Activated T-cell treated with anti-CD3 and anti-CD28 coated beads, Interleukin-2, amount 50 U/mL, for 48 hours (primary cell): ENCODE measurements at regions not wholly inside any gene's neighbourhood (a gene's known extent, or its start where the extent isn't known, plus 50 kb on each side); places are given as distances from the start of the nearest gene placed in this dataset.

Source experiments
- DNase-seq, 2 experiments: peaks; one replicate each; pipeline ENCODE4 v3.0.0-alpha.2; 2020

DNA sequence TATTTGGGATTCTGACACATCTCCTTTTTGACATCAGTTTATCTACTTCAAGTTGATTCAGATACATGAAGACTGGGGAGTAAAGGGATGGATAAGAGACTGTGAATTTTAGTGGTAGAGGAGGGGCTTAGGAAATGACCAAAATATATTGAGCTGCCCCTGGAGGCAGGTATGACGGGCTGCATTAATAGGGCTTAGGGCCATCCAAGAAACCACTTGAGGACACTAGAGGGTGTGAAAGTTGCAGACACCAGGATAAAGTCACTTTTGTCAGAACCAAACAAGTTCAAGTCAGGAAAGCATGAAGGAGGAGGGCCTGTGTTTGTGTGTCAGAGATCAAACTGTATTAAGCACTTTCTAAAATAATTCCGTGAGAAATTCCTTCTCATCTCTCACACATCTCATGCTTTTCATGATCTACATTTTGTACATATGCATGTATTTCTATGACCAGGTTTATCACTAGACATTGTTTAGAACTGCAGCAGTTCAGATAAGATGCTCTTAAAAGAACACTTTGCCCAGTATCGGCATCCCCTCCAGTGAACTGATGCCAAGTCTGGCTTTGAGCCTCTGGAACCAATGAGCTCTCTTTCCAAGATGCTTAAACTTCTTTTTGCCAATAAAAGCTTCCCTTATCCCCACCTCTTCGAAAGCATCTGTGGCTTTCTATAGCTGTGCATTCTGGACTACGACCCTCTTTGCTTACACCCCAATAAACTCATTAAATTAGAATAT, 136.9 kb downstream of the SLC38A1 start:
- no peak for DNase-seq

GRCh38 chr12:46127656-46128055, 137.3 kb upstream of the SCAF11 start:
- no peak for DNase-seq

- no peak for DNase-seq
Measured at GRCh38 chr12:46126050-46126727, 135.8 kb upstream of the SCAF11 start.

- peak; percentile 46 to 47 for DNase-seq
Measured at GRCh38 chr12:46124848-46125619, 134.7 kb upstream of the SCAF11 start.

GRCh38 chr12:46124132-46124847, 133.9 kb upstream of the SCAF11 start:
- DNase-seq: no peak

DNA sequence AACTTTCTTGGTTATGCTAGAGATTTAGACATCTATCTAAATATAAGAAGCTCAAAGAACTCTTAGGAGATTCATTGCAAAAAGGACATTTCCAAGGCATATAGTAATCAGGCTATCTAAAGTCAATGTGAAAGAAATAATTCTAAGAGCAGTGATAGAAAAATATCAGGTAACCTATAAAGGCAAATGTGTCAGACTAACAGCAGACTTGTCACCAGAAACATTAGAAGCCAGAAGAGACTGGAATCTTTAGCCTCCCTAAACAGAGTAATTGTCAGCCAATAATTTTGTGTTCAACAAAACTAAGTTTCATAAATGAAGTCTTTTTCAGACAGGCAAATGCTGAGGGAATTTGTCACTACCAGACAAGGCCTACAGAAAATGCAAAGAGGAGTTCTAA, 122.0 kb upstream of the SCAF11 start:
- DNase-seq: no peak

GRCh38 chr12:46111715-46112114, 121.3 kb upstream of the SCAF11 start:
- DNase-seq: no peak

- DNase-seq: no peak
Measured at GRCh38 chr12:46110928-46111699, 120.7 kb upstream of the SCAF11 start.

- no peak for DNase-seq
Measured at GRCh38 chr12:46110223-46110611, 119.8 kb upstream of the SCAF11 start.

DNA sequence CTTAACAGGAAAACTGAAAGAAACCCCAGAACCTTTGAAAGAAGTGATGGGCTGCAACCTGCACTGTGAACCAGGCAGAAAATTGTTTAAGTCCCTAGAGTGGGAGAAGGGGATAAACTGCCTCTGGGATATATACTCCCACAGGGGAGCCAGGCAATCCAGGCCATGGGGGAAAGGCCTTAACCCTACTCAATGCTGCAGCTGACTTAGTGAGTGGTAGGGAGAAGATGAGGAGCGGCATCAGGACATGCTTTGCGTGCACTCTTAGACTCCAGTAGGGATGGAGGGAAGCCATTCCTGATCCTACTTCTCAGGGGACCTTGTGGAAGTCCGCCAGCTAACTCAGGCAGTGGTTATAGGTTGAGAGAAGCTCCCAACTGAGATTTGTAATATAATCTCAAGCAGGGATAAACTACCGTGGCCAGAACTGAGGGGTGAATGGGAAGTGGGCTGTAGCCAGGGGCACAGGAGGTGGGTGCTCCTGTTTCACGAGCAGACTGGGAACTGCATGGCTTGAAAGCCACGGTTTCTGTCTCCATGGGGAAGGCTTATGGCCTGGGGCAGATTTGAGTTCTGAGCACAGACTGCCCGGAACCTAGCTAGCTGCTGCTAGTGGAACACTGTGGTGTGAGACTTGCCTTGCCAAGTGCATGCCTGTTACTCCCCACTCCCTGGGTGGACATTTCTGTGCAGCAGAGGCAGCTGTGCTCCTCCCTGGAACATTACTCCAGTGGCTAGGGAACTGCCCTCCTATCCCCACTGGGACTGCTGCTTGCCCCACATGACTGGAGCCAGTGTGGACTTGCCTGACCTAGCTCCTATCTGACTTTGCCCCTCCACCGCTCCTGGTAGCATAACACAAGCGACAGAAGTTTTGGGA, 119.2 kb upstream of the SCAF11 start:
- no peak for DNase-seq

DNA sequence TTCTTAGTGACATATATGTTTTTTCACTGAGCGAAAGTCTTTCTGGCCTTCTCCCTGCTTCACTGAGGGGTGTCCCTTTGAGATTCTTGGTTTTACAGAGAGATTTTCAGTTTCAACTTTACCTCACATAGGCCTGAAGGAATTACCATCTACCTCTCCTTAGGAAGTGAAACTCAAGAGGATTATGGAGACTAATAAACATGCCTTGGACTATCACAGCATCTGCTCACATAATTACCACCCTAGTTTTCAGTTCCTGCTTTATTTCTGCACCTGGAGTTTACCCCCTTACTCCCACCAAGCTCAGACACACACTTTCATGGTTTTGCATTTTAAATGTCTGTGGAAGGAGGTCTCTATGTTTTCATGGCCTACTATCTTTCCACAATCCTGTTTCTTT, 118.3 kb upstream of the SCAF11 start:
- DNase-seq: no peak

- no peak for DNase-seq
Measured at GRCh38 chr12:46107591-46107990, 117.2 kb upstream of the SCAF11 start.

GRCh38 chr12:46105735-46106134, 115.4 kb upstream of the SCAF11 start:
- no peak for DNase-seq

DNA sequence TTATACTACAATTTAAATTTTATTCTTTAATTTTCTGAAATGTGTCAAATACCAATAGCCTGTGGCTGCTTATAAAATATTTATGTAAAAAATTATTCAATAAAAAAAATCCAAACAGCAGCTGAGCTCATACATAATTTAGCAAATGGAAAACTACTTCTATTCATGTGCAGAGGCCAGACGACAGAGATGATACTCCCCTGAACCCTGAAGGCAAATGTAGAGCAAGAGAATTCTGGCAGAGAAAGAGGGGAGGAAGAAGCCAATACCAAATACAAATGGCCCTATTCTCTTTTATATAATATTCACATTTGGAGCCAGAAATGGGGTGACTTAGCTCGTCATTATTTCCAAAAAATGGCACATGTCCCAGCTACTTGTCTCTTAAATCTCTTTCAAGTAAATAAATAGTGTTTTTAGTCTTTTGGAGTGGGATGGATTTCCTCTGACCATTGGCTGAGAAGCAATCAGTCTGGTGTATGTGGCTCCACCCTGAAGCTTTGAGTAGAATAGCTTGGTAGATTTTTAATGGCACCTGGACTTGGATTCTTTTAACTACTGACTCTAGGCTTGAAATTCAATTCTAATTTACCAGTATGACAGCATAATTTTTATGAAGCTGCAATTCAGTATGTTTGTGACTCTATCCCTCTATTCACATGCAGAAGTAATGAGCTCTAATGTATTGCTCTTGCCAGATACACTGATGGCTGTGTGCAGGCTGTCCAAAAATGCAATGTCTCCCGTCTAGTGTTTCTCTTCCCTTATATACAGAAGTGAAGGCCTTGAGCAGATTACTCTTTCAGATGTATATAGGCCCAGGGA, 113.4 kb upstream of the SCAF11 start:
- DNase-seq: no peak

- no peak for DNase-seq
Measured at GRCh38 chr12:46101485-46101869, 111.1 kb upstream of the SCAF11 start.

- DNase-seq: no peak
Measured at GRCh38 chr12:46100551-46101484, 110.4 kb upstream of the SCAF11 start.

DNA sequence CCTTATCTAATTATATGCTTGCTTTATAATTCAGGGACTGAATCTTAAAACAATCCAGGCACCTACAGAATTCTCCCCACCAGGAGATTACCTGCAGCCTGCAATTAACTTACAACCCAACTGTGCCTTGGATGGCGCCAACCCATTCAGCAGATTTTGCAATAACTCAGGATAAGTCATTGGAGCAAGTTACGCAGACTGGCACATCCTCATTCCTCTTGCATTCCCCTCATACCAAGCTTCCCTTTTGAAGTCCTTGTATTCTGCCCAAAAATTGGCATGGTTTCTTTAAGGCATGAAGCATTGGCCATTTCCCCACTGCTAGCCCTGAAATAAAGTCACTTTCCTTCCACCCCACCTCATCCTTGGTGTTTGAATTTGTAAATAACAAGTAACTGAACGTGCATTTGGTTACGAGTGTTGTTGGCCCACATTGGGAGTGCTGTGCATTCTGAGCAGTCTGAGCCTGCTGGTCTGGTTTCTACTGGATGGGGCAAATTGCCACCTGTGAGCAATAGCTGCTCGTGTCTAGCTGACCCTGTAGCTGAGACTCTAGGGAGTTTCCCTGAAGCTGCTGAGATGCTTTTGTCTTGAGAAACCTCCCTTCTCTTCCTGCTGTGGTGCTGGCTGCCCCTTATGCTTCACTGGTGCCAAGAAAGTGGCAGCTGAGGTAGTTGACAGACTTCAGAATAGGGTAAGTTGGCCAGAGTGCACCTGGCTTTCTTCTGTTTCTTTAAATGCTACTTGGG, 99.2 kb upstream of the SCAF11 start:
- DNase-seq: no peak

DNA sequence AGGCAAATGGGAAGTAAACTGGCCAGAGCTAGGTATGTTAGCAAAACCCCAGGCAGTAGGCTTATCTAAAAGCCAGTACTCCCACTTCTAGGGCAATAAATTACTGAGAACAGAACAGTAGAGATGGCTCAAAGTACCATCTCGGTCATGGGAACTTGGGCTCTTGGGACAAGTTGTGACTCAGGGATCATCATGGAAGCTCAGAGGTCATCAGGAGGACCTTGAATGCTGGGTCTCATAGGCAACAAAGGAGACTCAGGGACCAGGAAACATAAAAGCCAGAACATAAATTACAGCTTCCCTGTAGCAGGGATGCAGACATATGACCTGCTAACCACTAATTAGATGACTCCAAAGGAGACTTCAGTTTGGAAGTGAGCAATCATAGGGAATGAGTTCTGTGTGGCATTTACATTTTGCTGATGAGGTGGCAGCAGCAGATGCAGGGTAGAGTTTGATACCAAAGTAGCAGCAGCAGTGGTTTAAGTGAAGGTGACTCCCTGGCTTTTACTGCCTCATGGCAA, 97.6 kb upstream of the SCAF11 start:
- no peak for DNase-seq
